Gastroesophageal sphincter (tissue), 3 donors: ENCODE measurements at regions not wholly inside any gene's neighbourhood (a gene's known extent, or its start where the extent isn't known, plus 50 kb on each side); places are given as distances from the start of the nearest gene placed in this dataset.

Experiments
- CTCF ChIP-seq, 4 experiments: fragments of 200-600 bp in 2 of 4; fragments of 450-650 bp in 2 of 4; sonication (generic) in 1 of 4; IDR thresholded peaks; one replicate each; pipeline ENCODE4 v1.5.1; 2017 to 2019; ENCODE audit warnings: antibody characterized with exemption in 4 of 4, mild to moderate bottlenecking in 2 of 4, moderate library complexity in 2 of 4
- EP300 ChIP-seq: sonication (generic); formaldehyde crosslinking; IDR thresholded peaks from one replicate; pipeline ENCODE4 v1.6.1; 2017; ENCODE audit warnings: antibody characterized with exemption, mild to moderate bottlenecking

- TF ChIP-seq EP300 (no peak), CTCF (IDR thresholded peaks at IDR 0.05) (no peak)
These were observed 385.1 kb upstream of the RPS23 start for GRCh38 chr5:82663225-82663624.
